ENCODE measurements at regions not wholly inside any gene's neighbourhood (a gene's known extent, or its start where the extent isn't known, plus 50 kb on each side); places are given as distances from the start of the nearest gene placed in this dataset.

DNA sequence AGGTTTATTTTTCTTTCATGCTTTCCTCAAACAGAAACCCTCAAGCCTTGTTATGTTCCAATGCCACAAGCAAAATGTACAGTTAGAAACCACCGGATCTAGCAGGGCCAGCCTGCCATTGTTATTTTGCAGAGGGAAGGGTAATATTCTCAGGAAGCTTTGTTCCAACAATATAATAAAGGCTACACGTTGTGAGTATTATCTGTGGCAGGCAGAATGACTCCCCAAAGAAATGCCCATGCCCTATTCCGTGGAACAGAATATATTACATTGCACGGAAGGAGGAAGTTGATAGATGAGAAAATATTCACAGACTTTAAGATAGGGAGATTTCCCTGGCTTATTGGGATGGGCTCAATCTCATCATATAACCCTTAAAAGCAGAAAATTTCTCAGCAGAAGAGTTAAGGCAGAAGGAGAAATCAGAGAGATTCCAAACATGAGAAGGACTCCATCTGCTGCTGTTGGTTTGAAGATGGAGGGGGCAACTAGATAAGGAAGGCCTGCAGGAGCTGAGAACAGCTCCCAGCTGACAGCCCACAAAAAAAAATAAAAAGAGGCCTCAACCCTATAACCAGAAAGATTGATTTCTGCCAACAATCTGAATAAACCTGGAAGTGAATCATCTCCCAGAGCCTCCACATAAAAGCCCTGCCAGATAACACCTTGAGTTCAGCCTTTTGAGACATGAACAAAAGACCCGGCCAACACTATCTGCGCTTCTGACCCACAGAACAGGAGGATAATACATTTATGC, 466.6 kb downstream of the LPIN1 start:
- H3K4me3 ChIP-seq: no peak overlapping the region
- WGBS, 4 donors: 71 to 80% (median 74%) methylated on average over 6 of the region's 6 CpGs
- H3K27me3 ChIP-seq: no peaks in the 10 kb centered on the region
- no peaks in the 10 kb centered on the region for H3K9me3 ChIP-seq
- DNase-seq (no peak), ATAC-seq (no peak)
- H3K27ac ChIP-seq: no peak overlapping the region
- intact Hi-C loops (cut with DNase I): no loop called here
- no peaks in the 10 kb centered on the region for H3K36me3 ChIP-seq
- TF ChIP-seq, protein P1, sequence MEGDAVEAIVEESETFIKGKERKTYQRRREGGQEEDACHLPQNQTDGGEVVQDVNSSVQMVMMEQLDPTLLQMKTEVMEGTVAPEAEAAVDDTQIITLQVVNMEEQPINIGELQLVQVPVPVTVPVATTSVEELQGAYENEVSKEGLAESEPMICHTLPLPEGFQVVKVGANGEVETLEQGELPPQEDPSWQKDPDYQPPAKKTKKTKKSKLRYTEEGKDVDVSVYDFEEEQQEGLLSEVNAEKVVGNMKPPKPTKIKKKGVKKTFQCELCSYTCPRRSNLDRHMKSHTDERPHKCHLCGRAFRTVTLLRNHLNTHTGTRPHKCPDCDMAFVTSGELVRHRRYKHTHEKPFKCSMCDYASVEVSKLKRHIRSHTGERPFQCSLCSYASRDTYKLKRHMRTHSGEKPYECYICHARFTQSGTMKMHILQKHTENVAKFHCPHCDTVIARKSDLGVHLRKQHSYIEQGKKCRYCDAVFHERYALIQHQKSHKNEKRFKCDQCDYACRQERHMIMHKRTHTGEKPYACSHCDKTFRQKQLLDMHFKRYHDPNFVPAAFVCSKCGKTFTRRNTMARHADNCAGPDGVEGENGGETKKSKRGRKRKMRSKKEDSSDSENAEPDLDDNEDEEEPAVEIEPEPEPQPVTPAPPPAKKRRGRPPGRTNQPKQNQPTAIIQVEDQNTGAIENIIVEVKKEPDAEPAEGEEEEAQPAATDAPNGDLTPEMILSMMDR (IDR thresholded peaks at IDR 0.05): no peak
- TF ChIP-seq POLR2A (IDR thresholded peaks at IDR 0.05): no peak
- peaks cover 0 to 9% (median 0%) of the 10 kb centered on the region in 12 donors for H3K4me1 ChIP-seq

DNA sequence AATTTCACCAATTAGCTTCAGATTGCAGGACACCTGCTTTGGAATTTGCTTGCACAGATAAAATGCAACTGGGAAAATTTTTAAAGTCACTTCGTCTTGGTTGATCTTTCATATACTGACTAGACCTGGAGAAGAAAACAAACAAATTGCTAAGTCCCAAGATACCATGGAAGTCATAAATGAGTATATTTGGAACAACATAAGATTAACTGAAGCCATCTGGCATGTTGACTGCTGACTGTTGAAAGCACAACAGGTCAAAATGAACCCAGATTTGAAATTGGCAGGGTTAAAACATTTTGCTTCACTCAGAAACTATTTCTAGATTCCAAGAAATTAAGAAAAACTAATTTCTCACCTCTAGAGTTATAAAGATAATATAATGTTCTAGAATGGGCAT, 470.7 kb downstream of the LPIN1 start:
- intact Hi-C loops (cut with DNase I): no loop called here
- no peak for ATAC-seq
- Histone ChIP-seq H3K27me3 (no peaks in the 10 kb centered on the region), H3K4me3 (no peak overlapping the region), H3K9me3 (no peaks in the 10 kb centered on the region), H3K4me1 (peaks cover 0 to 9% (median 0%) of the 10 kb centered on the region in 12 donors), H3K27ac (no peak overlapping the region), H3K36me3 (no peaks in the 10 kb centered on the region)
- TF ChIP-seq, protein P1 (IDR thresholded peaks at IDR 0.05): no peak
- TF ChIP-seq POLR2A (IDR thresholded peaks at IDR 0.05): no peak
- WGBS, 4 donors: 50 to 63% (median 55%) methylated on average over 1 of the region's 1 CpG
- DNase-seq: no peak

DNA sequence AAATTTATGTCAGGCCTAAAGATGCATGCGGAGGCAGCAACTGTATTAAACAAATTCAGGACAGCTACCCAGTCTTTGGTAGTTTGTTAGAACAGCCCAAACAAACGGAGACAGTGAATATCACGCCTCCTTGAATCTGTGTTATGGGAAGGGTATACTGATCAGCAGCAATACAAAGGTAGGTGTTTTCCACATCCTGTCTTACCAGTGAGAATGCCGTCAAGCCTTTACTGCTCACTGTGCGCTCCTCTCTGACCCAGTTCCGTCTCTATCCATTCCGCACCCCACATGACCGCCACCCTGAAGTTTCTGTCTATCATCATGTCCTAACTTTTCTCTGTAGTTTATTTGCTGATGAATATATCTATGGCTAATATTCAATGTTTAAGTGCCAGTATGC, 473.3 kb downstream of the LPIN1 start:
- Histone ChIP-seq H3K9me3 (peaks cover 0 to 22% (median 11%) of the 10 kb centered on the region in 12 donors), H3K4me3 (no peak overlapping the region), H3K27me3 (no peaks in the 10 kb centered on the region), H3K27ac (no peak overlapping the region), H3K4me1 (peaks cover 0 to 9% (median 0%) of the 10 kb centered on the region in 12 donors), H3K36me3 (no peaks in the 10 kb centered on the region)
- DNase-seq (no peak), ATAC-seq (no peak)
- TF ChIP-seq POLR2A (IDR thresholded peaks at IDR 0.05): no peak
- TF ChIP-seq, protein P1 (IDR thresholded peaks at IDR 0.05): no peak
- intact Hi-C loops (cut with DNase I): no loop called here
- WGBS, 4 donors: 95 to 98% (median 97%) methylated on average over 8 of the region's 8 CpGs

GRCh38 chr2:12221584-12221983, 475.2 kb downstream of the LPIN1 start:
- WGBS, 4 donors: 23 to 59% (median 50%) methylated on average over 2 of the region's 2 CpGs
- no peak overlapping the region for H3K4me3 ChIP-seq
- DNase-seq: no peak
- no peak for TF ChIP-seq POLR2A (IDR thresholded peaks at IDR 0.05)
- TF ChIP-seq, protein P1 (IDR thresholded peaks at IDR 0.05): no peak
- H3K9me3 ChIP-seq: peaks cover 0 to 30% (median 11%) of the 10 kb centered on the region in 12 donors
- intact Hi-C loops (cut with DNase I): no loop called here
- no peaks in the 10 kb centered on the region for H3K36me3 ChIP-seq
- peaks cover 0 to 9% (median 0%) of the 10 kb centered on the region in 12 donors for H3K4me1 ChIP-seq
- ATAC-seq: peak in 2 of 4 donors; percentile 42 to 71
- no peak overlapping the region for H3K27ac ChIP-seq
- no peaks in the 10 kb centered on the region for H3K27me3 ChIP-seq
